DND-41 (cell line): ENCODE measurements at regions not wholly inside any gene's neighbourhood (a gene's known extent, or its start where the extent isn't known, plus 50 kb on each side); places are given as distances from the start of the nearest gene placed in this dataset.

Experiments used
- ATAC-seq: fragments of 200-7000 bp; cut with Tn5 transposase; 3 replicates; pipeline ENCODE4 v1.9.1; 2021; ENCODE audit warnings: low read depth; ENCODE audit not compliant: insufficient read depth
- DNase-seq: peaks from one replicate; pipeline ENCODE4 v3.0.0-alpha.2; 2020
- H2AFZ ChIP-seq: 2 replicates; pipeline ENCODE4 v1.6.0; 2012; ENCODE audit warnings: low read depth, low read length
- H3K27ac ChIP-seq: 2 replicates; pipeline ENCODE4 v1.5.1; 2012; ENCODE audit warnings: low read length, inconsistent platforms
- H3K27me3 ChIP-seq: fragments of 200-600 bp; sonication (generic); 2 replicates; pipeline ENCODE4 v1.6.0; 2012; ENCODE audit warnings: low read length, mild to moderate bottlenecking, inconsistent platforms; ENCODE audit not compliant: insufficient read depth, poor library complexity
- H3K36me3 ChIP-seq: 2 replicates; pipeline ENCODE4 v1.5.1; 2012; ENCODE audit warnings: low read length, inconsistent platforms; ENCODE audit not compliant: insufficient read depth
- H3K4me1 ChIP-seq: 2 replicates; pipeline ENCODE4 v1.5.1; 2012; ENCODE audit warnings: mild to moderate bottlenecking, low read length; ENCODE audit not compliant: insufficient read depth
- H3K4me2 ChIP-seq: 2 replicates; pipeline ENCODE4 v1.6.0; 2012; ENCODE audit warnings: mild to moderate bottlenecking, moderate library complexity, low read length, inconsistent platforms; ENCODE audit not compliant: insufficient read depth
- H3K4me3 ChIP-seq, 2 experiments: fragments of 200-600 bp in 1 of 2; shearing (Covaris generic) in 1 of 2; 2 replicates each; pipeline ENCODE4 v1.5.1; 2012 to 2016; ENCODE audit warnings: inconsistent platforms in 2 of 2, low read length in 2 of 2, mild to moderate bottlenecking in 2 of 2, low read depth in 1 of 2, moderate library complexity in 1 of 2
- H3K79me2 ChIP-seq: 2 replicates; pipeline ENCODE4 v1.6.0; 2012; ENCODE audit warnings: low read length, inconsistent platforms; ENCODE audit not compliant: insufficient read depth
- H3K9ac ChIP-seq: 2 replicates; pipeline ENCODE4 v1.6.0; 2012; ENCODE audit warnings: low read depth, mild to moderate bottlenecking, inconsistent platforms, low read length, moderate library complexity
- H3K9me3 ChIP-seq: 2 replicates; pipeline ENCODE4 v1.5.1; 2012; ENCODE audit warnings: low read length, moderate library complexity, mild to moderate bottlenecking, inconsistent platforms; ENCODE audit not compliant: insufficient read depth, severe bottlenecking
- H4K20me1 ChIP-seq: 2 replicates; pipeline ENCODE4 v1.6.0; 2012; ENCODE audit warnings: low read length; ENCODE audit not compliant: insufficient read depth
- CTCF ChIP-seq: IDR thresholded peaks from 2 replicates; pipeline ENCODE4 v1.5.1; 2012; ENCODE audit warnings: borderline replicate concordance, low read length, moderate library complexity, mild to moderate bottlenecking; ENCODE audit not compliant: poor library complexity, severe bottlenecking; ENCODE audit errors: extremely low read depth
- EZH2 ChIP-seq: IDR thresholded peaks from 3 replicates; pipeline ENCODE4 v1.6.1; 2012; ENCODE audit warnings: borderline replicate concordance, low read depth, mild to moderate bottlenecking, moderate library complexity, low read length, inconsistent platforms; ENCODE audit not compliant: severe bottlenecking

DNA sequence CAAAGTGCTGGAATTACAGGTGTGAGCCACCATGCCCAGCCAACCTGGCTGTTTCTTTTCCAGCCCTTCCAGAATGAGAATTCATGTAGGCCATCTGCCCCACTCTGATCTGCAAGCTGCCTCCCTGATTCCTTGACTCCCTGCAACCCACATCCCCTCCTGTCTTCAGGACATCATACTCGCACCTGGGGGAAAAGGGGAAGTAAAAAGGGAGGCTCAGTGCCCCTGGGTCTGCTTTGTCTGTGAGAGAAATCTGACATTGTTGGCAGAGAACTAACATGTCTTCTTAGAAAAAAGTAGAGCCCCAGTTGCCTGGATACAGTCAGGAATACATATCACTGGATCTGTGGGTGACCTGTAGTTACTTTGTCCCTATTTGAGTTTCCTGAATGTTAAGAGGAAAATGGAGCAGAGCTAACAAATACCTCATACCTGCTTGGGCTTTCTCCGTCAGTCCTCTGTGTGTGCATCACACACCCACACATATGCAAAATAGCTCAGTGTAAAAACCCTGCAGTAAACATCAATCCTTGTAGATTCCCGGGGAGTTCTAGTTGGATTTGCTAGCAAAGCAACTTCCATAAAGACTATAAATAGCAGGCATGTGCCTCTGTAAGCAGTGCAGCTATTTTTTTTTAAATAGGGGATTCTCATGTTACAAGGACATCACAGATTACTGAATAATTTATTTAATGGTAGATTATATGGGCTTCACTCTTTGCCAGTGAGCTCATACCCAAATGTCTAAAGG lies 62.9 kb downstream of the TEX35 start:
- no peak overlapping the region for H3K4me2 ChIP-seq
- H3K27ac ChIP-seq: no peak overlapping the region
- H3K36me3 ChIP-seq: no peaks in the 10 kb centered on the region
- no peaks in the 10 kb centered on the region for H4K20me1 ChIP-seq
- no peaks in the 10 kb centered on the region for H3K4me1 ChIP-seq
- H3K9me3 ChIP-seq: no peaks in the 10 kb centered on the region
- no peak for DNase-seq
- H2AFZ ChIP-seq: no peak overlapping the region
- no peak for ATAC-seq
- H3K4me3 ChIP-seq: no peak overlapping the region
- no peaks in the 10 kb centered on the region for H3K27me3 ChIP-seq
- H3K79me2 ChIP-seq: no peaks in the 10 kb centered on the region
- TF ChIP-seq EZH2 (no peak), CTCF (no peak)
- H3K9ac ChIP-seq: no peak overlapping the region

- TF ChIP-seq EZH2 (no peak), CTCF (no peak)
- Histone ChIP-seq H3K9me3 (no peaks in the 10 kb centered on the region), H3K4me1 (no peaks in the 10 kb centered on the region), H3K79me2 (no peaks in the 10 kb centered on the region), H3K9ac (no peak overlapping the region), H2AFZ (no peak overlapping the region), H3K36me3 (no peaks in the 10 kb centered on the region), H3K27me3 (no peaks in the 10 kb centered on the region), H3K4me3 (no peak overlapping the region), H3K4me2 (no peak overlapping the region), H4K20me1 (no peaks in the 10 kb centered on the region), H3K27ac (no peak overlapping the region)
- DNase-seq (no peak), ATAC-seq (no peak)
Measured at GRCh38 chr1:178576841-178577240, 63.9 kb downstream of the TEX35 start.

GRCh38 chr1:178577882-178578281 lies 65.0 kb downstream of the TEX35 start:
- no peaks in the 10 kb centered on the region for H3K4me1 ChIP-seq
- no peak for TF ChIP-seq CTCF
- no peak for TF ChIP-seq EZH2
- H3K4me2 ChIP-seq: no peak overlapping the region

More at GRCh38 chr1:178577882-178578281, 65.0 kb downstream of the TEX35 start:
- H3K4me3 ChIP-seq: no peak overlapping the region
- no peaks in the 10 kb centered on the region for H3K27me3 ChIP-seq
- DNase-seq (no peak), ATAC-seq (no peak)
- H3K79me2 ChIP-seq: no peaks in the 10 kb centered on the region
- H3K36me3 ChIP-seq: no peaks in the 10 kb centered on the region
- H3K27ac ChIP-seq: no peak overlapping the region
- H4K20me1 ChIP-seq: no peaks in the 10 kb centered on the region
- H3K9me3 ChIP-seq: no peaks in the 10 kb centered on the region
- no peak overlapping the region for H2AFZ ChIP-seq
- H3K9ac ChIP-seq: no peak overlapping the region
